CMK (cell line): ENCODE measurements at regions not wholly inside any gene's neighbourhood (a gene's known extent, or its start where the extent isn't known, plus 50 kb on each side); places are given as distances from the start of the nearest gene placed in this dataset.
"Not testable (repeated sequence)": the region's sequence is repeated elsewhere in the genome, so short reads cannot be mapped to it uniquely, and the experiment has no call there.

Experiments
- DNase-seq: peaks from one replicate; pipeline ENCODE4 v3.0.0-alpha.2; 2010; ENCODE audit warnings: low read depth

GRCh38 chr1:199522936-199523335, 504.6 kb upstream of the NR5A2 start:
- DNase-seq, result no peak

- no peak for DNase-seq
Measured at GRCh38 chr1:199529324-199529723, 498.2 kb upstream of the NR5A2 start.

- DNase-seq, result not testable (repeated sequence)
Measured at GRCh38 chr1:199533361-199533760, 494.1 kb upstream of the NR5A2 start.

DNA sequence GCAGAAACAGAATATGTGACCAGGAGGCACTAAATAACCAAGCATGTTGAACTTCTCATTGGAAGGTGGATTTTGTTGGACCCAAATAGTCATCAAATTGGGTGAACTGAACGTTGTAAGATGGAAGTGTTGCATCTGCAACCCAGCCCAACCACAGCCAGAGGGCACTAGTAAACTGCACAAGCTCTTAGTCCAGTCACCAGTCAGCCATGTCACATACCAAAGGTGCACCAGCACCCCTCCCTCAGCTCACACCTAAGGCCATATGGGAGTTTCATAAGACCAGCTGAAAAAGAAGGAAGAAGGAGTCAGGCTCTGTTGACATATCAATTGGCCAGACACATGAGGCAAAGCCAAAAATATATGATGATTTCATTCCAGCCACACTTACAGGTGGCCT, 481.7 kb upstream of the NR5A2 start:
- DNase-seq, result no peak

GRCh38 chr1:199546323-199546722, 481.2 kb upstream of the NR5A2 start:
- no peak for DNase-seq

GRCh38 chr1:199549421-199549820, 478.1 kb upstream of the NR5A2 start:
- no peak for DNase-seq

DNA sequence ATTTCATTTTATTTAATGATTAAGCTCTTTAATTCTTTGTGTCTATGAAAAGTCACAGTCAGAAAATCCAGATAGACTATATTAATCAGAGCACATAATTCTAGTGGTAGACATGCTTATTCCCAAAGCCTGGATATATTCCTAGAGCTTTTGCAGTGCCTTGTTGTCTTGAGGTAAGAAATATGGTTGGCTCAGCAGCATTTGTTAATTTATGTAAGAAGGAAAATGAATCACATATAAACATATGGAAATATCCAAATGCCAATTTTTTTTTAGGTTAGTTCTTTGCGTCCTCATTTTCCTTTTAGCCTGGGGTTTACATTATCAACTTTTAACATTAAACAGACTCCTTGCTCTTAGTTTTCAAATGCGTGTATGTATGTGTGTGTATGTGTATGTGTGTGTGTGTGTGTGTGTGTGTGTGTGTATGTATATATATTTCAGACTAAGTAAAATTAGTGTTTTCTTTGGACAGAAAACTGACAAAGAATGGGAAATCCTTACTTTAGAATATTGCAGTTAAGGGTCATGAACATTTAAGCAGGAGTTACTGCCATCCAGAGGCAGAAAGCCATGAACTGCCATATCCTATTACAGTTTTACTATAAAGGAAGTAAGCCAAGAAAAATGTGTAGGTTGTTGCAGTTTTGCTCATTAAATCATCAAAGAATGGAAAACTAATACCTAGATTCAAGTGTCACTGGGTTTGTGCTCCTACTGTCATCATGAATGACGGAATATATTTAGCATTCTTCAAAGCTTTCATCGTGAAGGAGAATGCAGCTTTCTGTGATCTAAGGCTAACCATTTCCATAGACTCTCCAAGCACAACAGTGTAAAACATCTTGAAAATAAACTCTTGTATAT, 477.1 kb upstream of the NR5A2 start:
- no peak for DNase-seq

- DNase-seq, result peak; percentile 36
Measured at GRCh38 chr1:199551967-199552565, 475.4 kb upstream of the NR5A2 start.

DNA sequence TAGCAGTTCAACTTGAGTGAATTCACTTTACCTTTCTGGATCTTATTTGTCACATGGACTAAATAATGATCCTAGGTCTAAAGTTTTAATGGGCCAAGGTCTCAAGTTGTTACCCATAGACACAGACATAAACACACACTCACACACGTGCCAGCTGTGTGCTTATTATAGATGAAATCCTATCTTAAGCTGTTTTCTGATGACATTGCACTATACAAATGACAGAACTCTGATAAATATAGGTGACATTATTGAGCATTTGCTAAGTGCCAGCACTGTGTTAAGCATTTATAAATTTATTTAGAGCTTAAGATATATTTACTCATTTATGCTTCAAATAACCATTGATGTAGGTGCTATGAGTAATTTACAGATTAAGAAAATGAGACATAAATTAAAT, 474.4 kb upstream of the NR5A2 start:
- DNase-seq, result no peak

DNA sequence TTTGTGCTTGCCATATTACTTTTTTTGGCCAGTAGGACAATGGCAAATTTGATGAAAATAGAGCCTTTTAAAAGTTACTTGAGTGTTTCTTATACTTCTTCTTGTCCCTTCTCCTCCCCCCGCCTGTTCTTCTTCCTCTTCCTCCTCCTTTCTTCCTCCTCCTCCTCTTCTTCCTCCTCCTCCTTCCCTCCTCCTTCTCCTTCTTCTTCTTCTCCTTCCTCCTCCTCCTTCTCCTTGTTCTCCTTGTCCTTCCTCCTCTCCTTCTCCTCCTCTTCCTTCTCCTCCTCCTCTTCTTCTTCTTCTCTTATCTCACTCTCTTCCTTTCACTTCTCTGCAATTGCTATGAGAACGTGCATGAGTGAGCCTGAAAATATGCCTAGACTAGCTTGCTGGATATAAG, 466.2 kb upstream of the NR5A2 start:
- DNase-seq, result no peak

DNA sequence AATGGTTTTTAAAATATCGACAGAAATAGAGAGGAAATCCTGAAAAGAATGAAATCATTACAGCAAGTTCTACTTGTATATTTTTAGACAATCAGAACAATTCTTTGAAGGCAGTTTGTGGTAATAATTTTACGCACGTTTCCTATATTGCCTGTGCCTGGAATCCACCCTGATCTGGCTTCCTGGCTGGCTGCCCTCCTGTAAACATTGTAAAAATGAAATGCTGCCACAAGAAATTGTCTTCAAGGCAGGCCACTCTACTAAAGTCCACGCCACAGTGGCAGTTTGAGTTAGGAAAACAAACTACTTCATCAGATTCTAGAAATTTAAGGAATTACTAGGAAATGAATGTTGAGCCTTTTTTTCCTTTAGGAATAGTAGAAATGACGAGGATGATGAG, 454.5 kb upstream of the NR5A2 start:
- DNase-seq, result no peak

GRCh38 chr1:199574950-199575349, 452.6 kb upstream of the NR5A2 start:
- DNase-seq, result no peak

GRCh38 chr1:199580300-199580699, 447.2 kb upstream of the NR5A2 start:
- no peak for DNase-seq

DNA sequence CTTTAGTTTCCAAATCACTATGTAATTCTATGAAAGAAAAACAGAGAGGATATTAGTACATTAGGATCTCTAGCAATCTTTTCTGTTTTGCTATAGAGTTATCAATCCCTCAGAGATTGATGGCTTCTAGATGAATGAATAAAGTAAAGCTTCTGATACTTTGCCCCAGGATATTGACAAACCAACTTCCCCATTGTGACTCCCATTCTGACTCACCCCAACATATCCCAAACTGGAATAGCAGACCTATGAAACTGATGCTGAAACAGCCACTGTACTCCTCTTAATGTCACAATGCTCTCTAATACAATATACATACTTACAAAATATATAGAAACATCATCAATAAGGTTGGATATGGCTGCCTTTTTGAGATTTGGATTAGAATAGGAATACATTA, 442.1 kb upstream of the NR5A2 start:
- DNase-seq, result no peak

DNA sequence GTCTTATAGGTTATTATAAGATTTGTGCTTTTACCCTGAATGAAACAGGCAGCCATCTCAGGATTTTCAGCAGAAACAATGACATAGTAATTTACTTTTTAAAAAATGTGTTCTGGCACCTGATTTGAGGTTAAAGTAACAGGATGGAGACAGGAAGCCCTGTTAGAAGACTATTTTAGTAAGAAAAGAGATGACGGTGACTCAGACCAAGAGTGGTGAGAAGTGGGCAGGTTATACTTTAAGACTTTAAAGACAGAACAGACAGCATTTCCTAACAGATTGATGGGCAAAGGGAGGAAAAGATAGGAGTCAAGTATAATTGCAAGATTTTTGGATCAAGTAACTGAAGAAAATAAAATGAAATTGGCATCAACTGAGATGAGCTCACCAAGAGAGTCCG, 436.8 kb upstream of the NR5A2 start:
- DNase-seq, result no peak

GRCh38 chr1:199591468-199591867, 436.0 kb upstream of the NR5A2 start:
- no peak for DNase-seq

- DNase-seq, result no peak
Measured at GRCh38 chr1:199593475-199593874, 434.0 kb upstream of the NR5A2 start.

DNA sequence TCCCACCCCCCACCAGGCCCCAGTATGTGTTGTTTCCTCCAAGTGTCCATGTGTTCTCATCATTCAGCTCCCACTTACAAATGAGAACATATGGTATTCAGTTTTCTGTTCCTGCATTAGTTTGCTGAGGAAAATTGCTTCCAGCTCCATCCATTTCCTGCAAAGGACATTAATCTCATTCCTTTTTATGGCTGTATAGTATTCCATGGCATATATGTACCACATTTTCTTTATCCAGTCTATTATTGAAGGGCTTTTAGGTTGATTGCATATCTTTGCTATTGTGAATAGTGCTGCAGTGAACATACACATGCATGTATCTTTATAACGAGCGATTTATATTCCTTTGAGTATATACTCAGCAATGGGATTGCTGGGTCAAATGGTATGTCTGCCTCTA, 431.1 kb upstream of the NR5A2 start:
- DNase-seq, result not testable (repeated sequence)

GRCh38 chr1:199597152-199597551, 430.4 kb upstream of the NR5A2 start:
- no peak for DNase-seq

- no peak for DNase-seq
Measured at GRCh38 chr1:199608414-199608813, 419.1 kb upstream of the NR5A2 start.

GRCh38 chr1:199612976-199613774, 414.3 kb upstream of the NR5A2 start:
- DNase-seq, result no peak

DNA sequence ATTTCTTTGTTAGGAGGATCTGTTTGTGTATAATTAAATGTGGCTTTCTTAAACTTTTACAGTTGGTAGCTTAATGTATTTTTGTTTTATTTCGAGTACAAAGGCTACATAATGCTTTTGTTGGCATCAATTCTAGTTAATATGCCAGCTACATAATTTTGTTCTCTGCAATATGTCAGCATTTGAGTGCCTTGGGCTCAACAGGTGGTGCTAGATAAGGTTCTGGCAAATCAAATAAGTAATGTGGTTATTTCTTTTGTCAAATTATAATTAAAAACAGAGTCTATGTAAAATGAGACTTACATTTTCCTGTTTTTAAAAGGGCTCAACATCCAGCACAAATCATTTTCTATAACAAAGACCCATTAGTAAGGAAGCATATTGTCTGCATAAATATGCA, 410.6 kb upstream of the NR5A2 start:
- DNase-seq, result no peak

- no peak for DNase-seq
Measured at GRCh38 chr1:199619223-199619622, 408.3 kb upstream of the NR5A2 start.
